ENCODE measurements at regions not wholly inside any gene's neighbourhood (a gene's known extent, or its start where the extent isn't known, plus 50 kb on each side); places are given as distances from the start of the nearest gene placed in this dataset.

- TF ChIP-seq, protein P1, sequence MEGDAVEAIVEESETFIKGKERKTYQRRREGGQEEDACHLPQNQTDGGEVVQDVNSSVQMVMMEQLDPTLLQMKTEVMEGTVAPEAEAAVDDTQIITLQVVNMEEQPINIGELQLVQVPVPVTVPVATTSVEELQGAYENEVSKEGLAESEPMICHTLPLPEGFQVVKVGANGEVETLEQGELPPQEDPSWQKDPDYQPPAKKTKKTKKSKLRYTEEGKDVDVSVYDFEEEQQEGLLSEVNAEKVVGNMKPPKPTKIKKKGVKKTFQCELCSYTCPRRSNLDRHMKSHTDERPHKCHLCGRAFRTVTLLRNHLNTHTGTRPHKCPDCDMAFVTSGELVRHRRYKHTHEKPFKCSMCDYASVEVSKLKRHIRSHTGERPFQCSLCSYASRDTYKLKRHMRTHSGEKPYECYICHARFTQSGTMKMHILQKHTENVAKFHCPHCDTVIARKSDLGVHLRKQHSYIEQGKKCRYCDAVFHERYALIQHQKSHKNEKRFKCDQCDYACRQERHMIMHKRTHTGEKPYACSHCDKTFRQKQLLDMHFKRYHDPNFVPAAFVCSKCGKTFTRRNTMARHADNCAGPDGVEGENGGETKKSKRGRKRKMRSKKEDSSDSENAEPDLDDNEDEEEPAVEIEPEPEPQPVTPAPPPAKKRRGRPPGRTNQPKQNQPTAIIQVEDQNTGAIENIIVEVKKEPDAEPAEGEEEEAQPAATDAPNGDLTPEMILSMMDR (IDR thresholded peaks at IDR 0.05; ENCODE audit: low read depth, low read length): no peak
- no peak for TF ChIP-seq MAX (IDR thresholded peaks at IDR 0.05; ENCODE audit: low read depth, low read length)
Observed at GRCh38 chr3:118564800-118565199, 469.8 kb downstream of the IGSF11 start.
